ENCODE measurements at regions not wholly inside any gene's neighbourhood (a gene's known extent, or its start where the extent isn't known, plus 50 kb on each side); places are given as distances from the start of the nearest gene placed in this dataset.

DNA sequence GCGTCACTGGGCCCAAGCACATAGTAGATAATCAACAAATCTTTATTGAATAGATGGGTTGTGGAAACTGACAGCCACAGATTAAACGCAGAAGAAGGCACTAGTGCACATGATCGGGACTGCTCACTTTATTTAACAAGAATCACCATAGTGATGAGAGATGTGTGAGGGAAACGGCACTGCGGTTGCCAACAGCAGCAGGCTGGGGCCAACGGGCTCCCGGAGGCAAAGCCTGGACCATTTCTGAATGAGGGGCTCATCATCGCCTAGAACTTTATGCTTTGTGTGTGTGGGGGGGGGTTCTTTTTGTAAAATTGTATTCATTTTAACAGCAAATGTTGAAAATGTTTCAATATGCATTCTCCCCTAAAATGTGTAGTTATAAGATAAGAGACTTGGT, 61.9 kb upstream of the RUFY1 start:
- WGBS (ENCODE audit: insufficient coverage): 92% methylated on average over 4 of the region's 8 CpGs
- TF ChIP-seq, protein P1, sequence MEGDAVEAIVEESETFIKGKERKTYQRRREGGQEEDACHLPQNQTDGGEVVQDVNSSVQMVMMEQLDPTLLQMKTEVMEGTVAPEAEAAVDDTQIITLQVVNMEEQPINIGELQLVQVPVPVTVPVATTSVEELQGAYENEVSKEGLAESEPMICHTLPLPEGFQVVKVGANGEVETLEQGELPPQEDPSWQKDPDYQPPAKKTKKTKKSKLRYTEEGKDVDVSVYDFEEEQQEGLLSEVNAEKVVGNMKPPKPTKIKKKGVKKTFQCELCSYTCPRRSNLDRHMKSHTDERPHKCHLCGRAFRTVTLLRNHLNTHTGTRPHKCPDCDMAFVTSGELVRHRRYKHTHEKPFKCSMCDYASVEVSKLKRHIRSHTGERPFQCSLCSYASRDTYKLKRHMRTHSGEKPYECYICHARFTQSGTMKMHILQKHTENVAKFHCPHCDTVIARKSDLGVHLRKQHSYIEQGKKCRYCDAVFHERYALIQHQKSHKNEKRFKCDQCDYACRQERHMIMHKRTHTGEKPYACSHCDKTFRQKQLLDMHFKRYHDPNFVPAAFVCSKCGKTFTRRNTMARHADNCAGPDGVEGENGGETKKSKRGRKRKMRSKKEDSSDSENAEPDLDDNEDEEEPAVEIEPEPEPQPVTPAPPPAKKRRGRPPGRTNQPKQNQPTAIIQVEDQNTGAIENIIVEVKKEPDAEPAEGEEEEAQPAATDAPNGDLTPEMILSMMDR (IDR thresholded peaks at IDR 0.05): no peak
- H3K9me3 ChIP-seq (replicated peaks in 1 of 2; ENCODE audit: control insufficient read depth in 1 of 2, insufficient read depth in 1 of 2, low read length in 2 of 2): peaks cover 0 to 5% of the 10 kb centered on the region in 2 donors
- Mint-ChIP-seq H3K9me3 (peaks cover 0 to 10% (median 2%) of the 10 kb centered on the region in 7 donors), H3K4me1 (peaks cover 8% of the 10 kb centered on the region), H3K27me3 (ENCODE audit: low read depth in 3 of 3) (peaks cover 6 to 12% (median 7%) of the 10 kb centered on the region in 3 donors), H3K36me3 (no peaks in the 10 kb centered on the region), H3K27ac (no peak overlapping the region), H3K4me3 (no peak overlapping the region)
- no peaks in the 10 kb centered on the region for H3K36me3 ChIP-seq (replicated peaks in 1 of 2; ENCODE audit: control insufficient read depth in 1 of 2, insufficient read depth in 2 of 2, low read length in 2 of 2)
- intact Hi-C loops (cut with micrococcal nuclease): no loop called here
- H3K4me1 ChIP-seq (ENCODE audit: control insufficient read depth in 1 of 2, insufficient read depth in 2 of 2, low read length in 2 of 2): peaks cover 0 to 3% of the 10 kb centered on the region in 2 donors
- no peak overlapping the region for H3K4me2 ChIP-seq (replicated peaks; ENCODE audit: extremely low read depth, low read length, poor library complexity, severe bottlenecking)
- no peak for DNase-seq
- H3K27me3 ChIP-seq (ENCODE audit: control insufficient read depth in 2 of 2, insufficient read depth in 2 of 2, low read length in 2 of 2): no peaks in the 10 kb centered on the region
- no peak overlapping the region for H3K4me3 ChIP-seq (replicated peaks in 1 of 3; ENCODE audit: low read depth in 2 of 3, low read length in 3 of 3)
- no peaks in the 10 kb centered on the region for H3K79me2 ChIP-seq (ENCODE audit: insufficient read depth, low read length)
- no peak overlapping the region for H3K27ac ChIP-seq (ENCODE audit: low read depth in 1 of 2, low read length in 2 of 2)
- H3K9ac ChIP-seq (ENCODE audit: insufficient read depth, low read length, poor library complexity, severe bottlenecking): no peak overlapping the region
- no peaks in the 10 kb centered on the region for H4K20me1 ChIP-seq (ENCODE audit: insufficient read depth, low read length)
- no peak overlapping the region for H2AFZ ChIP-seq (ENCODE audit: insufficient read depth, low read depth, low read length, poor library complexity, severe bottlenecking)

DNA sequence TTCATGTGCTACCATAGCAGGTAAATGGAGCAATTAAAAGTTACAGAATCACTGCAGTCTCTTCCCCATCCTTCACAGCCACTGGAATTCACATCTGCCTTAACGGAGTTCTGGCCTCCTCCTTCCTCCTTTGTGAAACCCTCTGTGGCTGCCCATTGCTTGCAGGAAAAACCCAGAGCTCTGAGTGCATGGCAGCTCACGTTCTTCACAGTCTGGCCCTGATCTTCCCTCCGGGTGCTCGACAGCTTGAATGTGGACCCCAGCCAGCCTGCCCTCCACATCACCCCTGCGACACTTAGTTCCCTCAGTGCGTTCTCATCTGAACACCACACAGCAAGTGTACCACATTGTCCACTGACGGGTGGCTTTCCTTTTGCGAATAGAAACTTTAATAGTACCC, 63.2 kb upstream of the RUFY1 start:
- TF ChIP-seq, protein P1 (IDR thresholded peaks at IDR 0.05): no peak
- H3K9me3 ChIP-seq (replicated peaks in 1 of 2; ENCODE audit: control insufficient read depth in 1 of 2, insufficient read depth in 1 of 2, low read length in 2 of 2): peaks cover 0 to 5% of the 10 kb centered on the region in 2 donors
- H3K27ac ChIP-seq (ENCODE audit: low read depth in 1 of 2, low read length in 2 of 2): no peak overlapping the region
- intact Hi-C loops (cut with micrococcal nuclease): no loop called here
- no peaks in the 10 kb centered on the region for H3K27me3 ChIP-seq (ENCODE audit: control insufficient read depth in 2 of 2, insufficient read depth in 2 of 2, low read length in 2 of 2)
- peaks cover 8% of the 10 kb centered on the region for H3K4me1 Mint-ChIP-seq
- no peak overlapping the region for H3K4me3 ChIP-seq (replicated peaks in 1 of 3; ENCODE audit: low read depth in 2 of 3, low read length in 3 of 3)
- H3K4me1 ChIP-seq (ENCODE audit: control insufficient read depth in 1 of 2, insufficient read depth in 2 of 2, low read length in 2 of 2): peaks cover 0 to 3% of the 10 kb centered on the region in 2 donors
- H3K36me3 Mint-ChIP-seq: no peaks in the 10 kb centered on the region
- no peak overlapping the region for H3K27ac Mint-ChIP-seq
- H3K36me3 ChIP-seq (replicated peaks in 1 of 2; ENCODE audit: control insufficient read depth in 1 of 2, insufficient read depth in 2 of 2, low read length in 2 of 2): no peaks in the 10 kb centered on the region
- WGBS (ENCODE audit: insufficient coverage): 91% methylated on average over 5 of the region's 8 CpGs
- no peak overlapping the region for H2AFZ ChIP-seq (ENCODE audit: insufficient read depth, low read depth, low read length, poor library complexity, severe bottlenecking)
- no peaks in the 10 kb centered on the region for H4K20me1 ChIP-seq (ENCODE audit: insufficient read depth, low read length)
- peaks cover 0 to 10% (median 2%) of the 10 kb centered on the region in 7 donors for H3K9me3 Mint-ChIP-seq
- H3K4me3 Mint-ChIP-seq: no peak overlapping the region
- DNase-seq: no peak
- no peak overlapping the region for H3K4me2 ChIP-seq (replicated peaks; ENCODE audit: extremely low read depth, low read length, poor library complexity, severe bottlenecking)
- H3K79me2 ChIP-seq (ENCODE audit: insufficient read depth, low read length): no peaks in the 10 kb centered on the region
- no peak overlapping the region for H3K9ac ChIP-seq (ENCODE audit: insufficient read depth, low read length, poor library complexity, severe bottlenecking)
- peaks cover 6 to 12% (median 7%) of the 10 kb centered on the region in 3 donors for H3K27me3 Mint-ChIP-seq (ENCODE audit: low read depth in 3 of 3)

All from CD14-positive monocyte (primary cell).